GM12874 (cell line): ENCODE measurements at regions not wholly inside any gene's neighbourhood (a gene's known extent, or its start where the extent isn't known, plus 50 kb on each side); places are given as distances from the start of the nearest gene placed in this dataset.

Source experiments
- CTCF ChIP-seq: IDR thresholded peaks from 2 replicates; pipeline ENCODE4 v1.5.1; 2011; ENCODE audit warnings: low read depth, mild to moderate bottlenecking, control low read depth, low read length, moderate library complexity; ENCODE audit not compliant: insufficient read depth

GRCh38 chr12:74482115-74482514 lies 55.5 kb upstream of the ATXN7L3B start:
- TF ChIP-seq CTCF = no peak

DNA sequence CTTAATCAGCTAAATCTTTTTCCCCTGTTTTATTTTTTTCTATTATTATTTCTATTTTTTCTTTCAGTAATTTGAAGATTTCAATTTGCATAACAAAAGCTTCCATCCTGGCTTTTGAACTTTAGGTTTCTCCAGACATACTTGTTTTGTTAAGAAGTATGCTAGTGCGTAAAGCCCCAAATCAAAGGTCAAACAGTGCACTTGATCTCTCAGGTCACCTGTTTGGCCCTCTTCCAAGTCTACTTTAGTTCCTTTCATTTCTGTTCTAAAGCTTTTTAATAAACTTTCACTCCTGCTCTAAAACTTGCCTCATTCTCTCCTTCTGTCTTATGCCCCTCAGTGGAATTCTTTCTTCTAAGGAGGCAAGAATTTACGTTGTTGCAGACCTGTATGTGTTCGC lies 54.6 kb upstream of the ATXN7L3B start:
- TF ChIP-seq CTCF = no peak
